ENCODE measurements at regions not wholly inside any gene's neighbourhood (a gene's known extent, or its start where the extent isn't known, plus 50 kb on each side); places are given as distances from the start of the nearest gene placed in this dataset.

DNA sequence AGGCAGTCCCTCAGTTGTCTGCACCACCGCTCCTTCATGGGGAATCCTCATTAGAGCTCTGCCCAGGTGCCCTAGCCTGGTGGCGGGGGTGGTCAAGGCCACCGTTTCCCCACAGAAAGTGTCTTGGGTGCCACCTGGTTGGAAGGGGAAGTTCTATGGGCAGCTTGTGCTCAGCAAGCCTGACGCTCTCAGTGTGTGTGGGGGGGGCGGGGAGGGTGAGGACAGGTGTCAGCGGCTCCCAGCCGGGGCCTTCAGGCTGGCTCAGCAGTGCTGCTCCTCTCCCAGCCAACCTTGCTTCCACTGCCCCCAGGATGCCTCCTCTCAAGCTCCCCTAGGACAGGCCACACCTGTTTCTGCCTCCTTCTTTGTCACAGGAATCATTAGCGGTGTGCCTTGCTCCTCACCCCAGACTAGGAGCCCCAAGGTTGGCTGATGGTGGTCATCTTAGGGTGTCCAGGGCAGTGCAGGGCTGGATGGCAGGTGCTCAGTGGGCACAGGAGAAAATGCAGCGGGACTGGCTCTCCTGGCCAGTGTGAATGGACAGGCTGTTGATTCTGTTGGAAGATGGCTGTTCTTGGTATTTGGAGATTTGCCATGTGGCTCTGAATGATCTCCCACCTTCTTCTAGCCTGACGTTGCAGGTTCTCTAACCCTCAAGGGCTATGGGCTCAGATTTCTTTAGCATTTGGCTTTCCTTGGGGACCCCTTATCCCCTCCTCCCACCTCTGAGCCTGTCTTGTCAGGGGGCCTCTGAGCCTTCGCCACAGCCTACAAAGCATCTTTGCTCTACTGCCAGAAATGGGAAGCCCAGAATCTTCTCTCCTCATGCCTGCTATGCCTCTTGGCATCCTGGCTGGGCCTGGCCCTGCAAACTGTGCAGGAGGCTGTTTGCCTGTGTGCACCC lies 185.8 kb upstream of the HS6ST1 start:
- DNase-seq (ENCODE audit: low read depth), result no peak
- no peak for TF ChIP-seq CTCF (conservative IDR thresholded peaks at IDR 0.05; ENCODE audit: low read depth, low read length)
- no peak overlapping the region for H3K4me3 ChIP-seq (ENCODE audit: low read depth, low read length)

- no peak for DNase-seq (ENCODE audit: low read depth)
- TF ChIP-seq CTCF (conservative IDR thresholded peaks at IDR 0.05; ENCODE audit: low read depth, low read length), result no peak
- no peak overlapping the region for H3K4me3 ChIP-seq (ENCODE audit: low read depth, low read length)
Measured at GRCh38 chr2:128505150-128505490, 186.5 kb upstream of the HS6ST1 start.

DNA sequence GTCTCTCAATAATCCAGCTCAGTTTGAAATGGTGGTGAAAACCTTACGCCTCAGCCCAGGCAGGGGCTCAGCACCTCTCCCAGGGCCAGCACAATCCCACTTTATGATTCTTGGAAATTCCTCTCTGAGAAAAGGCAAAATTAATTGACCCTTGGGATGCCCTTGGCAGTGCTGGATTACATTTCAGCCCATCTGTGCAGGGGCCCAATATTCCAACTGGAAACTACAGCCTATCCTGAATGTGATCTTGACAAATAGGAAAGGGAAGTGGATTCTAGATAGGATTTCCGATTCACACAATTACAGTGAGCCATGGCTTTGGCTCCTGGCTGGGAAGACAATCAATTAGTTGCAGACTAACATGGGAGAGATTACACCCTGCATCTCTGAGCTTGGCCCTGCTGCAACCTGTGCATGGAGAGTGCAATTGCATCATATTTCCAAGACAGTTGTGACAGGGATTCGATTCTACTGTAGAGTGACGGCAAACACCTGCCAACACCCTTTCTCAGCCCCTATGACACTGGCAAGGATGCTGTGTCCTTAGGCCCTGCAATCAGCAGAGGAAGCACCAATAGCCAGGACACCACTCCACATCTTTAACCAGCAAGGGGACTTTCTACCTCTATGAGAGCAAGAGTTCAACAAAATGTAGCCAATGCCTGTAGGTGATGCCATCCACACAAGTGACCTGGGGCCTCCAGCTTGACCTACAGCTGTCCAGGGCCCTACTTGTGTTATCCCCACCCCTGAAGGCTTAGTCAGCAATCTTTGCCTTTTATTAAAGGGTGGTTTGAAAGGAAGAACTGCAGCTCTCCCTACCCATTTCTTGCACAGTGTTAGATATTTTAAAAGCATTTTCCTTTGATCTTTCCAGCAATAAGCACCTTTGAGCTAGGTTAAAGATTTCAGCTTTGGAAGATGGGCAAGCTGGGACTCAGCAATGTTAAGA lies 187.2 kb upstream of the HS6ST1 start:
- no peak overlapping the region for H3K4me3 ChIP-seq (ENCODE audit: low read depth, low read length)
- no peak for TF ChIP-seq CTCF (conservative IDR thresholded peaks at IDR 0.05; ENCODE audit: low read depth, low read length)
- DNase-seq (ENCODE audit: low read depth), result no peak

- DNase-seq (ENCODE audit: low read depth), result no peak
Measured at GRCh38 chr2:128506534-128506933, 187.9 kb upstream of the HS6ST1 start.

DNA sequence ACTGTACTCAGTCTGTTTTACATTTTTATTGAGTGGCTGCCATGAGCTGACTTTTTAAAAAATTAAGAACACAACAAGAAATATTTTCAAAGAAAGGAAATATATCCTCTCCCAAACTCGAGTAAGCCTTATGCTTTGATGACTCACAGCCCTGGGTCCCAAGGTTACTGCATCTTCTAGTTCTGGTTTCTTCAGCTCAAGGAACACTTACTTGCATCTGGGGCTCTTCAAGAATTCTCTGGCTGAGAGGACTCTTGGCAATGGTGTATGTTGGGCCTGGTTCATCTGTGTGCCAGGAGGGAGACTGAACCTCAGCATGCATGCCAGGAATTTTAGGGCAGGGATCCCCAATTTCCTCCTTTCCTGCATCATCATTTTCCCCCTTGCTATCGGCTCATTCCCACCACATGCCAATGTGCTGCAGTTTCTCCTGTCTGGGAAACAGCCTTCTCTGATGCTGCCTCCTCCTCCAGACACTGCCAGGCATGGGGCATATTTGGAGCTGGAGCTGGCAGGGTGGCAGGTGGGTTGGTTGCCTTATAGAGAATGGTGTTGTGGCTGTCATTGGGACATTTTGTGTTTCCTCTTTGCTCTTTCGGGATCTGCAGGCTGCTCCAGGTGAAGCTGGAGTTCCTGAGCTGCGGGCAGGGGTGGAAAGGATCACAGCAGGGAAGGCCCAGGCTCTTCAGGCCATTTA lies 192.2 kb upstream of the HS6ST1 start:
- DNase-seq (ENCODE audit: low read depth), result no peak

More at GRCh38 chr2:128506534-128506933, 187.9 kb upstream of the HS6ST1 start:
- no peak overlapping the region for H3K4me3 ChIP-seq (ENCODE audit: low read depth, low read length)
- no peak for TF ChIP-seq CTCF (conservative IDR thresholded peaks at IDR 0.05; ENCODE audit: low read depth, low read length)

More for the DNA sequence above, 192.2 kb upstream of the HS6ST1 start:
- TF ChIP-seq CTCF (conservative IDR thresholded peaks at IDR 0.05; ENCODE audit: low read depth, low read length), result no peak
- H3K4me3 ChIP-seq (ENCODE audit: low read depth, low read length), result no peak overlapping the region
